Hematopoietic multipotent progenitor cell (in vitro differentiated cells): ENCODE measurements at regions not wholly inside any gene's neighbourhood (a gene's known extent, or its start where the extent isn't known, plus 50 kb on each side); places are given as distances from the start of the nearest gene placed in this dataset.

ENCODE experiments used
- DNase-seq, 3 donors: peaks; one replicate each; pipeline ENCODE4 v3.0.0-alpha.2; 2011 to 2015; ENCODE audit warnings: low read depth in 2 of 3, low spot score in 2 of 3

DNA sequence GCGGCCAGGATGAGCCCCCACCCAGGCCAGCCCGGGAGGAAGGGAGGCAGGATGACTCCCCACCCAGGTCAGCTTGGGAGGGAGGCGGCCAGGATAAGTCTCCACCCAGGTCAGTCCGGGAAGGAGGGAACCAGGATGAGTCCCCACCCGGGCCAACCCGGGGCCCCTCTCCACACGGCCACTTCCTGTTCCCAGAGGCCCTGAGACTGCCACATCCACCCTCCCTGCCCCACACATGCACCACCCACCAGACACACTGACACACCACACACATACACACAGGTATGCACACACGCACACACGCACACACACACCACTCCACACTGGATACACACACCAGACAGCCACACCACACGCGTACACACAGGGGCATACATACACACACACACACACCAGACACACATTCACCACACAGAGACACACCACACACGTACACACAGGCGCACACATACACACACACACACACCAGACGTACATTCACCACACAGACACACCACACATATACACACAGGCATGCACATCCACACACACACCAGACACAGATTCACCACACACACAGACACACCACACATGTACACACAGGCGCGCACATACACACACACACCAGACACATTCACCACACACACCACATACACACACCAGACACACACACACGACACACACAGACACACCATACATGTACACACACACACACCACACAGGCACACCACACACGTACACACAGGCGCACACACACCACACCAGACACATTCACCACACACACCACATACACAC, 84.9 kb upstream of the PRR5 start:
- no peak for DNase-seq

DNA sequence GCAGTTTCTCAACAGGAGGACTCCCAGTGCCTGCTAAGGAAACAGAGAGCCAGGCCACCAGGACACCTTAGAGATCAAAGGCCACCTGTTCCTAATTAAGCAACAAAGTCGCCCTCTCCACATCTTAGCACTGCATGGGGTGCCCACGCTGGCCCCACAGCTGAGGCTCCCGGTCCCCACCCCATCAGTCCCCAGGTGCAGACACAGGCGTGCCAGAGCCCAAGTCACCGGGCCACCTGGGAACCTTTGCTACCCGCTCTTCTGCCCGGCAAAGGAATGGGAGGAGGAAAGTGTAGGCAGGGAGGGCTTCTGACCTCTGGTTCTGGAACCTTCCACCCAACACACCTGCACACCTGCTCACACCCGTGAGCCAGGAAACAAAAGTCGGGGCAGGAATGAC, 85.5 kb upstream of the PRR5 start:
- no peak for DNase-seq

DNA sequence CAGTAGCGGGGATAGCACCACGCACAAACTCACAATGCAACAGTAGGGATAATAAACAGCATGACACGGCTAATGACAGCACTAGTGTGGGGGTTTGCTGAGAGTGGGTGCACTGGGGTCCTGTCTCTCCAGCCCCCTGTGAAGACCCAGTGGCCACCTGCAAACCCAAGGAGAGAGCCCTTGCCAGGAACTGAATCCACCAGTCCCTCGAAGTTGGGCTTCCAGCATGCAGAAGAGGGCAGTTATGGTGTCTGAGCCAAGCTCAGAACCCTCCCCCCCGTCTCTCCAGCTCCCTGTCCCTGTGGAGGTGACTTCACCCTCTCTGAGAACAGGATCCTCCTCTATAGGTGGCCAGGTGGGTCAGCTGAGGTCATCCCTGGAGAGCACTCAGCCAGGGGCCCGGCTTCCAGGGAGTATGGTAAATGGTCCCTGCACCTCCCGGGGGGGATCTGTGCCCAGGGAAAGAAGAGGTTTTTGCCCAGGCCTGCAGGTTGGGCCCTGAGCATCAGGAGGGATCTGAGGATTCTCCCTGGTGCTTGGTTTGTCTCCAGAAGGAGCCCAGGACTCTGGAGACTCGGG, 86.3 kb upstream of the PRR5 start:
- no peak for DNase-seq

DNA sequence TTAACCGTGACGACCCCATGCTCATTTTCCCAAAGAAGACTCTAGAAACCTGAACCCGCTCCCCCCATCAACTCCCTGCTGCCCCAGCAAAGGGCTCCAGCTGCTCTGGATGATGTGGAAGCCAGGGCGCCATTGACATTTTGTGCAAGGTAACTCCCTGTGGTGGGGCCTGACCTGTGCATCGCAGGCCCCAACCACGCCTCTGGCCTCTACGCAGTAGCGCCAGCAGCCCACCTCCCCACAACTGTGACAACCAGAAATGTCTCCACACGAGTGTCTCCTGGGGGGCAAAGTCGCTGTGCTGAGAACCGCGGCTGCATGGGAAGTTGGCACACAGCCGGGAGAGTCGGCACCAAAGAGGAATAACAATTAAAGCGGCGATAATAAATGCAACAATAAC, 86.9 kb upstream of the PRR5 start:
- no peak for DNase-seq

DNA sequence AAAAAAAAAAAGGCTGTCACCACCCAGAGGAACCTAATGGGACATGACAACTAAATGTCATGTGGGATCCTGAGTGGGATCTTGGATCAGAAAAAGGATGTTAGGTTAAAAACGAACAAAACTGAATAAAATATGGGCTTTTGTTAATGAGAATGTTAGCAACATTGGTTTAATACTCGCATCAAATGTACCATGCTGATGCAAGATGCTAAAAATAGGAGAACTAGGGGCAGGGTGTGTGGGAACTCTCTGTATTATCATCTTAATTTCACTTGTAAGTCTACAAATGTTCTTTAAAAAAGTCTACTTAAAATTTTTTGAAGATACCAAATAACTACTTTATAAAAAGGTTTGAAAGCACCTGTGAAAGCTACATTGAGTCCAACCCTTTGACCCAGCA, 88.8 kb upstream of the PRR5 start:
- no peak for DNase-seq

DNA sequence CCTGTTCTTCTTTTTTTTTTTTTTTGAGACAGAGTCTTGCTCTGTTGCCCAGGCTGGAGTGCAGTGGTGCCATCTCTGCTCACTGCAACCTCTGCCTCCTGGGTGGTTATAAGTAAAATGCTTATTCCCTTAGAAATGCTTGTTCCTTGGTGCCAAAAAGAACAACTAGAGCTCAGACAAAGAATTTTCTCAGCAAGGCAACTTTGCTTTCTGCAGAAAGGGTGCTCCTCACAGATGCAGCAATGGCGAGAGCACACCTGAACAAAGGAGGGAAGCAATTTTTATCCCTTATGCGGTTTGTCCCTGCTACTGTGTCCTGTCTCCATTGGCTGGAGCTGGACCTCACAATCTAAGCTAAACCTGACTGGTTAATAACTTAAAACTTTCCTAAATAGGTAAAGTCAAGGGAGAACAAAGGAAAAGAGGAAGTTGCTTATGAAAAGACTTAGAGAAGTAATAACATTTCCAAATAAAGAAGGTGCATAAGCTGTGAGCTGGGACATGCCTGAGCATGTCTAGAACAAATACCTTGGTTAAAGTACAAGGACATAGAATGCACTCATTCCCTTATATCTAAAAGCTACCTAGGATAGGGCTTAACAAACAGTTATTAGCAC, 90.0 kb upstream of the PRR5 start:
- no peak for DNase-seq

DNA sequence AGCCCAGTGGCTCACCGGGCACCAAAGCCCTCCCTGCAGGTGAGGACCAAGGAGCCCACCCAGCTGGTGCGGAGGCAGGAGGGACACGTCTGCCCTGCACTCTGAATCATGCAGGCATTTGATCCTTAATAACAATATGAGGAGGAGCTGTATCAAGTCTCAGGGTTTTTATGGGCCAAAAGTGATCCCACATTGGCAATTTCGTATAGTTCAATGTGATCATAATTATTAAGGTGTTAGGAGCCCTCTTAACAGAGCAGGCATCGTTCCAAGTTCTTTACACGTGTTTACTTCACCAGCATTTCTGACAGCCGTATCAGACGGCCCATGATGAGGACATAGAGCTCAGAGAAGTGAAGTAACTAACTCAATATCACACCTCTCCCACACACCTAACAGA, 91.9 kb upstream of the PRR5 start:
- DNase-seq: no peak

DNA sequence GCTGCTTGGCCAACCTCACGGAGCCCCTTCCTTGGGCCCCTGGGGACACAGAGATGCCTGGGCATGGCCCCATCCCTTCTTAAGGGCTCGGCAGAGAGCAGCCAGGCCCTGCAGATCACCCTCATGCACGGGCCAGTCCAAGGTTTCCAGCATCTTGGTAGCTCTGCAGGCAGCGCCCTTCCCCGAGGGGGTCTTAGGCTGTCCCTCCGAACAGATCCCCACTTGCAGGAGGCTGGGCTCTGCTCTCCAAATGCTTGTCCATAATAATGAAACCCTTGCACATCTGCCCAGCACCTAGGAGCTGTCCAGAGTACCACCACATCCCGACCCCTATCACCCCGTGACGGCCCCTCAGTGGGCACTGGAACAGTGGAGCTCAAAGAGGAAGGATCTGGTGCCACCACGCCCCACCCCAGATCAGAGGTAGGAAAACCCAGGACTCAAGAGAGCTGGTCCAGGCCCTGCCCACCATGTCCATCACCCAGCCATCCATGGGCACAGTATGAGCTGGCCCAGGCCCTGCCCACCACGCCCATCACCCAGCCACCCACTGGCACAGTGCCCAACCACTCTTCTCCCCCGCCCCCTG, 92.5 kb upstream of the PRR5 start:
- no peak for DNase-seq

DNA sequence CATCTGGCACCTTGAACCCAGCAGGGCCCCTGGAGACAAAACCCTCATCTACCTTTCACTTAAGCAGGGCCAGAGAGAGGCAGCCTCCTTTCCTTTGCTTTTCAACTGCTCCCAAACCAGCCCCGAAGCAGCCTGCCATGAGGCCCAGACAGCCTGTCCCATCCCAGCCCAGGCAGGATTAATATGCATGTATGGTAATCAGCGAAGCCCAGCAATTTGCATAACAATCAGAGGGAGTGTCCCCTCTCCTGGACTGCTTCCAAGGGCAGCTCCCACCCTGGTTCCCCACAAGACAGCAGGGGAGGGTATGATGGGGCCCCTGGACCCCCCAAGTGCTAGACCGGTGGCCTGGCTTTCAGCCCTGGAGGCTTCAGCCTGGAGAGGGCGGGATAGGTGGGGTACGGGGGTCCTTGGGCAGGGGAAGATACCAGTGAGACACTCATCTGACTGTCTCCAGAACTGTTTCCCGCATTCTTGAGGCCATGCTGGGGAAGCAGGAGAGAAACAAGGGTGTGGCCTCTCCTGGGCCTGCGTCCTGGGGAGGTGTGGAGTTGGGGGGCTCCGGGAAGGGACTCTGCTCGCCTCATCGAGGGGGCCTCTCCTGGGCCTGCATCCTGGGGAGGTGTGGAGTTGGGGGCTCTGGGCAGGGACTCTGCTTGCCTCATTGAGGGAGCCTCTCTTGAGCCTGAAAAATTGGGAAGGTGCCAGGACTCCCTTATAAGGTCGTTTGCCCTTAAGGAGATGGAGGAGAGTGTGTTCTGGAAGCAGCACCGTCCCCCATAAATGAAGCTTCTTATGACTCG, 93.2 kb upstream of the PRR5 start:
- no peak for DNase-seq

DNA sequence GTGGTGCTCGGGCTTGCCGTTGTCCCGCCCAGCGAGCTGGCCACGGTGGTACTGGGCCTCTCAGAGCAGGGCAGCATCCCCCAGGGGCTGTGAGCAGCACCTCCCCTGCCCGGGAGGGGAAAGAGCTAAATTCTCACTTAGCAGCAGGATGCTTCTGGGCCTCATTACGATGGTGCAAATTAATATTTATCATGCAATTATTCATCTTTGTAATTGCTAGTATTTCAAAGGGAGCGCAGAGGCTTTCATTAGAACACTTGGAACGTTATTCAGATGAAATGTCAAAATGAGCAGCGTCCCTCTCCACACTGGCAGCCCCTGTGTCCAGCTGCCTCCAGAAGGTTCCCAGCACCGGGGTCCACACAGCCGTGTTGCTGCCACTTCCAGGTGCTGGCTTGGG, 95.9 kb upstream of the PRR5 start:
- DNase-seq: no peak

DNA sequence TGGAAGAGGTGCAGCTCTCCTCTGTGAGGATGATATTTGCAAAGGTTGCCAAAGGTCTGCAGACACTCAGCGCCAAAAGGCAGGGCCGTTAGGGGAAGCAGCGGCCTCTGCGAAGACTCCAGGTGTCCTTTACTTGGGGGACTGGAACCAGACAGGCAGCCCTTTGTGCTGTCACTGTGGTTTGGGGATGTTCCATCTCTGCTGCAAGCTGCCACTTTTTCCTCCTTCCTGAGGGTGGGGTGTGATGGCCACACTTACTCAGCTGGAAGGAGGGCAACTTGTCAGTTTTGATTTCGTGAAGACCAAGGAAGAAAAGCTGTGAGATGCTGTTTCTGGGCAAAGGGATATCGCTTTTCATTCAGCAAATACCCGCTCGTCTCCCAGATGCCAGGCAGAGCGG, 96.5 kb upstream of the PRR5 start:
- DNase-seq: peak in 2 of 3 donors; percentile 46 to 75

DNA sequence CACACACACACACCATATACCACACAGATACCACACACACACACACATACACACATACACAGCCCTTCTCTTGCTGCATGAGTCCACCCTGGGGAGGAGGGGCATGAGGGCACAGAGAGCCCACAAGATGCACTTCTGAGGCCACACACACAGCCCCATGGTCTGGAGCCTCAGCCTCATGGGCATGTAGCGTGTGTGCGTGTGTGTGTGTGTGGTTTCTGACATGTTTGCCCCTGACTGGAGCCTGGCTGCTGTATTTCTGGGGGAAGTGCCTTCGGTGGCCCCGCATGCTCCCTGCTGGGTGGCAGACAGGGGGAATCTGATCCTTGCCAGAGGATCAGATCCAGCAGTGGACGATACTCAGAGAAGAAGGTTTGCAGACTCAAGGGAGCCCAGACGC, 97.0 kb upstream of the PRR5 start:
- DNase-seq: peak in 1 of 3 donors; percentile 41

DNA sequence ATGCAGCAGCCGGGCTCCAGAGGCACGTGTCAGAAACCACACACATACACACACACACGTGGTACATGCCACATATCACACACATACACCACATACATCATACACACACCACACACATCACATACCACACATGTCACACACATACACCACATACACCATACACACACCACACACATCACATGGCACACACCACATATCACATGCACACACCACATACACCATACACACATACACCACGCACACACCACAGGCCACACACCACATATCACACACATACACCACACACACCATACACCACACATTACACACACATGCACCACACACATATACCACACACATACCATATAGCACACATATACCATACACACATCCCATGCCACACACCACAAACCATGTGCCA, 97.5 kb upstream of the PRR5 start:
- DNase-seq: no peak

DNA sequence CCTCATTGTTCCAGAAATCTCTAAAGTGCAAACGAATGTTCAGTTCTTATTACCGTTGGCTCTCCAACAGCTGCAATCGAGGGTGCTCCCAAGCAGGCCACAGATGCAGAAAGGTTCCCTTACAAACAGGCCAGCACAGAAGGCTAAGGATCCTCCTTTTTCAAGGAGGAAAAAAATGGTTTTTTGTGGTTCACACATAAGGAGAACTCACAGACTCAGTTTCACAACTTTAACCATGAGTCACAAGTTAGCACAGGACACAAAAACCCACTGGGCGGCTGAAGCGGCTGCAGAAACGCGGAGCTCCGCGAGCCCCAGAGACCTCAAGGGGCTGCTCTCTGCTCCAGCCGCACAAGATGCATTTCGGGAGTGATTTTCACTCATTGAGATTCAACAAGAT, 98.2 kb upstream of the PRR5 start:
- no peak for DNase-seq

DNA sequence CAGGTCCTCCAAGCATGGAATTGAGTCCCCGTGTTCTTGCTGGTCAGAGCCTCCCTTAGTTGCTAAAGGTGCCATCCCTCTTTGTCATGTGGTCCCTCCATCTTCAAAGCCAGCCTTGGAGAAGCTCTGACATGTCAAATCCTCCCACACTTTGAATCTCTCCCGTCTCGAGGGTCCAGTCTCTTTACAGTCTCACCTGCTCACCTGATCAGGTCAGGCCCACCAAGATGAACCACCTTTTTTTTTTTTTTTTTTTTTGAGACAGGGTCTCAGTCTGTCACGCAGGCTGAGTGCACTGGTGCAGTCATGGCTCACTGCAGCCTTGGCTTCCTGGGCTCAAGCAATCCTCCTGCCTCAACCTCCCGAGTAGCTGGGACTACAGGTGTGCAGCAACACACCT, 100.3 kb upstream of the PRR5 start:
- DNase-seq: no peak

DNA sequence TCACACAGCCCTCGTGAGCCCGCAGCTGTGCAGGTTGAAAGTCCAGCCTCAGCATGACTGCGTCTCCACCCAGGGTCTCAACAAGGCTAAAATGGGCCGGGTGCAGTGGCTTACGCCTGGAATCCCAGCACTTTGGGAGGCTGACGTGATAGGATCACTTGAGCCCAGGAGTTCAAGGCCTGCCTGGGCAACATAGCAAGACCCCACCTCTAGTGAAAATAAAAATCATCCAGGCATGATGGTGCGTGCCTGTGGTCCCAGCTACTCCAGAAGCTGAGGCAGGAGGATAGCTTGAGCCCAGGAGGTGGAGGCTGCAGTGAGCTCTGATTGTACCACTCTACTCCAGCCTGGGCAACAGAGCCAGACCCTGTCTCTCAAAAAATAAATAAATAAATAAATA, 100.8 kb upstream of the PRR5 start:
- DNase-seq: no peak

DNA sequence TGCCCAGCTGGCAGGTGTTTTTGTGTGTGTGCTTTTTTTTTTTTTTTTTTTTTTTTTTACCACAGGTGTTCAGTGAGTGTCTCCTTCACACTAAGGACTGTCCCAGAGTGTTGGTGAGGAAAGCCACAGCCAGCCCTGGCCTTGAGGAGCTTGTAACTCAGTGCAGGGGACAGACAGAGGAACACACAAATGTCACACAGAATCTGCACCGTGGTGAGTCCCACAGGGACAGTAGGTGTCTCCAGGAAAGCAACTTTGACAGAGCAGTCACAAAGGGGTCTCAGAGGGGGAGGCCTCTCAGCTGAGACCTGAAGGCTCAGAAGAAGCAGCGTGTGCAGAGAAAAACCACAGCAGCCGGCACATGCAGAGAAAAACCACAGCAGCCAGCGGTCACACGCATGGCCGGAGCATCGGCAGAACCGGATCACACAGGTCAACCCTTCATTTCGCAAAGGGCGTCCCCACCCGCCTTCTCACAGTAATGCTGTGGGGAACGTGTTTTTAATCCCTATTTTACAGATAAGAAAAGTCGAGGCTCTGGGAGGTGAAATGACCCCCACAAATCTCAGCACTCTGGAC, 101.7 kb upstream of the PRR5 start:
- no peak for DNase-seq

DNA sequence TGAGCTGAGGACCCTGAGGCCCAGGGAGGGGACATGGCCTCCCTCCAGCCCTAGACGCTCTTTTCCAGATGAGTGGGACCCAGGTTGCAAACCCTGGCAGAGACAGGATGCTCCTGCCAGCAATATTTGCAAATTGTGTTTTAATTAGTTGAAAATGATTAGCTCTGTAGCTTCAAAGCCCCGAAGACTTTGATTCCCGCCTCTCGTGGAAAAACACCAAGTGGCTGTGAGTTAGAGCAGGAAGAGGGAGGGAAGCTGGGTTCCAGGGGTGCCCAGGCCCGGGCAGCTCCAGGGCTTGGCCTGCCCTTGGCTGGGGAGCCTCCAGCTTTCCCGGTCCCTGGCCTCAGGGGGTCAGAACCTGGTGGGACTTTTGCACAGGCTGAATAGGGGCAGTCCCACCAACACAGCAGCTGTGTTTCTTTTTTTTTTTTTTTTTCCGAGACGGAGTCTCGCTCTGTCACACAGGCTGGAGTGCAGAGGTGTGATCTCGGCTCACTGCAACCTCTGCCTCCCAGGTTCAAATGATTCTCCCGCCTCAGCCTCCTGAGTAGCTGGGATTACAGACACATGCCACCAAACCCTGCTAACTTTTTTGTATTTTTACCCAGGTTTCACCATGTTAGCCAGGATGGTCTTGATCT, 101.6 kb upstream of the RTL6 start:
- DNase-seq: no peak

DNA sequence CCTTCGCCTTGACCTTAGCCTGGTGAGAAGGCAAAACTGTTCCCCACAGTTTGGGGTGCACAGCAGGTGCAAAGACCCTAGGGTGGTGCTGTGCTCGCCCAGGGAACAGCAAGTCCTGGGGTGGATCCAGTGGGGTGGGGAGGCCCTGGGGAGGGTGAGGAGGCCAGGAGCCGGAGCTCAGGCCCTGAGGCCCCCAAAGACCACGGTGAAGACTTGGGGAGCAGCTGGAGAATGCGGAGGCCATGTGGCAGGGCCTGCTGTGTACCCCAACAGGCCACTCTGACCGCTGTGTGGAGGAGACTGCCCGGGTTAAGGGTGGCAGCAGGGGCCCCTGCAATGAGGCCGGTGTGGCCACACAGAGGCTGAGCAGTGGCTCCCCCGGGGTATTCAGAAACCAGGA, 101.1 kb upstream of the RTL6 start:
- DNase-seq: no peak

DNA sequence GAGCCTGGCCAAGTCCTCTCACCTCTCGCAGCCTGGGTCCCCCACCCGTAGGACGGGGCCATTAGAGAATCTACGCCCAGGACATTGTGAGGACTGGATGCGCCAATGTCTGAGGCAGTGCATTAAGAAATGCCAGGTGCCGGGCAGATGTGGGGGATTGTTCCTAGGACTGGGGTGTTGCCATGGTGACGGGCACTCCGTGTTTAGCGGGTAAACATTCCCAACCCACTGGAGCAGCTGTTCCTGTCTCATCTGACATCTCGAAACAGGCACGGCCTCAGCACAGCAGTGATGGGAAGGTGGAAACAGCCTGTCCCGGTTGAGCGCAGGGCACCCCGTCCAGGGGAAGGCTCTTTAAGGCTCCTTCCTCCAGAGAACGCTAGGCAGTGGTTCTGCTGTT, 99.6 kb upstream of the RTL6 start:
- DNase-seq: no peak
